ENCODE measurements at regions not wholly inside any gene's neighbourhood (a gene's known extent, or its start where the extent isn't known, plus 50 kb on each side); places are given as distances from the start of the nearest gene placed in this dataset.
A peak's percentile ranks its signal among the peaks of the same experiment; 100 is the strongest.

DNA sequence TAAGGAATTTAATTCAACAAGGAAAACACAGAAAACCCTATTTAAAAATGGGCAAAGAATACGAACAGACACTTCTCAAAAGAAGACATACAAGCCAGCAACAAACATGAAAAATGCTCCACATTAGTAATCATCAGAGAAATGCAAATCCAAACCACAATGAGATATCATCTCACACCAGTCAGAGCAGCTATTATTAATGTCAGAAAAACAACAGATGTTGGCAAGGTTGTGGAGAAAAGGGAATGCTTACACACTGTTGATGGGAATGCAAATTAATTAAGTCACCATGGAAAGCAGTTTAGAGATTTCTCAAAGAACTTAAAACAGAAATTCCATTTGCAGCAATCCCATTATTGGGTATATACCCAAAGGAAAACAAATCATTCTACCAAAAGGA is 55.2 kb downstream of the GCC1 start:
- H3K9me3 Mint-ChIP-seq, result peaks cover 10% of the 10 kb centered on the region
- H3K27ac Mint-ChIP-seq, result no peak overlapping the region
- H3K27me3 Mint-ChIP-seq, result peaks cover 37% of the 10 kb centered on the region
- peaks cover 1% of the 10 kb centered on the region for H3K36me3 Mint-ChIP-seq
- peaks cover 6% of the 10 kb centered on the region for H3K4me1 Mint-ChIP-seq
- no peak overlapping the region for H3K4me3 Mint-ChIP-seq
- no peak for DNase-seq

DNA sequence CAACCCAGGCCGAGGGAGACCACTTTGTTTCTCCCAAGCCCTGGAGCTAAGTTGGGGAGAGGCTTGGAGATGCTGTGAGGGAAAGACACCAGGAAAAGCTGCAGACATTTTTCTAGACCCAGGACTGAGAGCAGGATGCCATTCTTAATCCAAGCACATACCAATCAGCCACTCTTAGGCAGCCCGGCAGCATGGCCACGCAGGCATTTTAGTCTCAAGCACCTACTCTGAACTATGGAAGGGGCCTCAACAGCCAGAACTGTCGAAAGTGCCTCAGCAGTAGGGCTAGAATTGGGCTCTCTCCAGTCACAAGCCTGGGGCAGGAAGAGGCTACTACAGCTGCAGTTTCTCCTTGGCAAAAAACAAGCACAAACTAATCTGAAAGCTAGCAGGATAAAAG is 57.8 kb downstream of the GCC1 start:
- H3K27ac Mint-ChIP-seq, result no peak overlapping the region
- no peak overlapping the region for H3K4me3 Mint-ChIP-seq
- peaks cover 10% of the 10 kb centered on the region for H3K9me3 Mint-ChIP-seq
- H3K36me3 Mint-ChIP-seq, result peaks cover 1% of the 10 kb centered on the region
- peaks cover 38% of the 10 kb centered on the region for H3K27me3 Mint-ChIP-seq
- peaks cover 2% of the 10 kb centered on the region for H3K4me1 Mint-ChIP-seq
- no peak for DNase-seq

DNA sequence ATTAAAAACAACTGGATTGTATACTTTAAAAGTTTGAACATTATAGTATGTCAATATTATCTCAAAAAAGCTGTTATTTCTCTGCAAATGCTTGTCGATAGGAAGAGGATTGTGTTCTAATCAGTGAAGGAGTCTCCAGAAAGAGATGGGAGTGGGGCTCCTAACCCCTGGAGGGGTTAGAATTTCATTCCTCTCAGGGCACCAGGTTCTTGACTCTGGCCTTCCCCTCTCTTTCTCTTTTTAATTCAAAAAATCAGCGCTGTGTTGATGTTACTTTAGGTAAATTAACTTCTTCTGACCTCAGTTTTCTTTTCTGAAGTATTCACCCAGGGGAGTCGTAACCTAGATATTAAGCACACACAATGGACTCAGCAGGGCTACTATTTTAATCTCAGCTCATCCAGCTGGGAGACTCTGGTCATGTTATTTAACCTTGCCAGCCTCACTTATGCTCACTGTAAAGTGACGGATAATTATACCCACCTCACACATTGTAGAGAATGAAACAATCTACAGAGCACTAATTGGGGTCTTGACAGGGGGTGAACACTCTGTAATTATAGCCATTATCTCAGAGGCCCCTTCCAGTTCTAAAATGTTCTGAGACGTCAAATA is 59.4 kb downstream of the GCC1 start:
- Mint-ChIP-seq H3K36me3 (peaks cover 5% of the 10 kb centered on the region), H3K27me3 (peaks cover 47% of the 10 kb centered on the region), H3K4me3 (no peak overlapping the region), H3K4me1 (no peaks in the 10 kb centered on the region), H3K9me3 (peaks cover 8% of the 10 kb centered on the region), H3K27ac (no peak overlapping the region)
- DNase-seq, result no peak

- Mint-ChIP-seq H3K27me3 (peaks cover 17% of the 10 kb centered on the region), H3K4me3 (no peak overlapping the region), H3K36me3 (no peaks in the 10 kb centered on the region), H3K9me3 (no peaks in the 10 kb centered on the region), H3K27ac (no peak overlapping the region), H3K4me1 (no peaks in the 10 kb centered on the region)
- no peak for DNase-seq
Observed at GRCh38 chr7:127516320-127516719, 69.1 kb downstream of the GCC1 start.

GRCh38 chr7:127514499-127514898 is 70.9 kb downstream of the GCC1 start:
- H3K36me3 Mint-ChIP-seq, result no peaks in the 10 kb centered on the region
- no peak overlapping the region for H3K4me3 Mint-ChIP-seq
- no peak for DNase-seq

GRCh38 chr7:127513311-127513710 is 72.1 kb downstream of the GCC1 start:
- Mint-ChIP-seq H3K27me3 (peaks cover 8% of the 10 kb centered on the region), H3K27ac (no peak overlapping the region), H3K4me1 (no peaks in the 10 kb centered on the region), H3K36me3 (no peaks in the 10 kb centered on the region), H3K4me3 (no peak overlapping the region), H3K9me3 (no peaks in the 10 kb centered on the region)
- DNase-seq, result no peak

More at GRCh38 chr7:127514499-127514898, 70.9 kb downstream of the GCC1 start:
- Mint-ChIP-seq H3K9me3 (no peaks in the 10 kb centered on the region), H3K4me1 (no peaks in the 10 kb centered on the region), H3K27me3 (peaks cover 13% of the 10 kb centered on the region), H3K27ac (no peak overlapping the region)

DNA sequence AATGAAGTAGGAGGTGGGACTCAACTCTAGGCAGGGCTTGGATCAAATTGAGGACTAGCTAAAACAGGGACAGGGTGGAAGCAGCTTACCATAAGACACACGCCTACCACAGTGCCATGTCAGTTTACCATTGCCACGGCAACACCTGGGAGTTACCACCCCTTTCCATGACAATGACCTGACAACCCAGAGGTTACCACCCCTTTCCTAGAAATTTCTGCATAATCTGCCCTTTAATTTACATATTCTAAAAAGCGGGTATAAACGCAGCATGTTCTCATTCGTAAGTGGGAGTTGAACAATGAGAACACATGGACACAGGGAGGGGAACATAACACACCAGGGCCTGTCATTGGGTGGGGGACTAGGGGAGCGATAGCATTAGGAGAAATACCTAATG is 72.7 kb downstream of the GCC1 start:
- H3K36me3 Mint-ChIP-seq, result no peaks in the 10 kb centered on the region
- H3K4me1 Mint-ChIP-seq, result no peaks in the 10 kb centered on the region
- no peak for DNase-seq
- no peaks in the 10 kb centered on the region for H3K9me3 Mint-ChIP-seq
- no peak overlapping the region for H3K4me3 Mint-ChIP-seq
- peaks cover 12% of the 10 kb centered on the region for H3K27me3 Mint-ChIP-seq
- H3K27ac Mint-ChIP-seq, result no peak overlapping the region

DNA sequence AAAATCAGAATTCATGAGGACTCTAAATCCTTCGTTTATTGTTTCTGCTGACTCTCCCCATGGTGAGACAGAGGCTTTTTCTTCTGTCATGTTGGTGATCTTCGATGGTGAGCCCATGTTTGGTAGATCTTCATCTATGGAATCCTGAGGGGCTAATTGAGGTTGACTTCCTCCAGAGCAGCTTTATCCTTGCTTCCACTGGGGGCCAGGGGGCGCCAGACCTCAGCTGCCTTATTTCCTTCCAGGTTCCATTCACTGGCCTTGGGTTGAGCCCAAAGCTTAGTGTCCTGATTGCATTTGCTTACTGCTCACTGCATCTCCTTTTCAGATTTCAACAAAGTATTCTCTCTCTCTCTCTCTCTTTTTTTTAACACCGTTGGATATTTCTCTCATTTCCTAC is 80.7 kb downstream of the GCC1 start:
- H3K27ac Mint-ChIP-seq, result no peak overlapping the region
- H3K4me1 Mint-ChIP-seq, result no peaks in the 10 kb centered on the region
- peak; percentile 8 for DNase-seq
- no peak overlapping the region for H3K4me3 Mint-ChIP-seq
- H3K9me3 Mint-ChIP-seq, result no peaks in the 10 kb centered on the region
- H3K27me3 Mint-ChIP-seq, result peaks cover 7% of the 10 kb centered on the region
- H3K36me3 Mint-ChIP-seq, result no peaks in the 10 kb centered on the region

DNA sequence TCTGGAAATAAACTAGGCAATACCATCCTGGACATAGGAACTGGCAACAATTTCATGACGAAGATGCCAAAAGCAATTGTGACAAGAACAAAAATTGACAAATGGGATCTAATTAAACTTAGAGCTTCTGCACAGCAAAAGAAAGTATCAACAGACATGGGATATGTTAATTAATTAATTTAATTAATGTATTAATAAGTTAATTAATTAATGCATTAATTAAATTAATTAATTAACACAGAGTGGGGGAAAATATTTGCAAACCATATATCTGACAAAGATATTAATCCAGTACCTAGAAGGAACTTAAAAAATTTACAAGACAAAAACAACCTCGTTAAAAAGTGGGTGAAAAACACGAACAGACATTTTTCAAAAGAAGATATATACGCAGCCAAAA is 83.6 kb downstream of the GCC1 start:
- Mint-ChIP-seq H3K4me1 (no peaks in the 10 kb centered on the region), H3K36me3 (no peaks in the 10 kb centered on the region), H3K9me3 (no peaks in the 10 kb centered on the region), H3K27ac (no peak overlapping the region), H3K4me3 (no peak overlapping the region), H3K27me3 (no peaks in the 10 kb centered on the region)
- no peak for DNase-seq

- DNase-seq, result no peak
- Mint-ChIP-seq H3K4me1 (peaks cover 12% of the 10 kb centered on the region), H3K4me3 (no peak overlapping the region), H3K9me3 (peaks cover 2% of the 10 kb centered on the region), H3K36me3 (no peaks in the 10 kb centered on the region), H3K27me3 (peaks cover 17% of the 10 kb centered on the region), H3K27ac (no peak overlapping the region)
Observed at GRCh38 chr7:127487381-127487780, 94.9 kb upstream of the ZNF800 start.

DNA sequence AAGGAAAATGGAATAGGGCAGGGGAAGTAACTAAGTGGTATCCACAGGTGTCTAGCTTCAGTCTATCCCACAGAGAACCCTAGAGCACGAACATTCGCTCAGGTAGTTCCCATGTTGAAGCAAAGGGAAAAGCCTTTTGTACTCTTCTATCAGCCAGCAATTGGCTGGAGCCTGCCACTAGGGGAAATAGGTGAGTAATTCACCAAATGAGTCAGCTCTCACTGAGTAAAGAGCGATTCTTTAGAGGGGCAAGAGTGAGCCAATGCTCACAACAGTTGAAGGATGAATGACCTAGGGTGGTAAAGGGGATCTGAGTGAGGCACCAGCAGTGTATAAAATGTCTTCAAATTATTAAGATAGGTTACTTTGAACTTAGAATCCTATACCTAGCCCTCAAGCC is 94.1 kb upstream of the ZNF800 start:
- Mint-ChIP-seq H3K4me1 (peaks cover 12% of the 10 kb centered on the region), H3K36me3 (no peaks in the 10 kb centered on the region), H3K9me3 (peaks cover 2% of the 10 kb centered on the region), H3K27me3 (peaks cover 17% of the 10 kb centered on the region), H3K4me3 (no peak overlapping the region), H3K27ac (no peak overlapping the region)
- peak; percentile 2 for DNase-seq

- Mint-ChIP-seq H3K27ac (no peak overlapping the region), H3K4me3 (no peak overlapping the region), H3K27me3 (peaks cover 11% of the 10 kb centered on the region), H3K36me3 (no peaks in the 10 kb centered on the region), H3K4me1 (peaks cover 12% of the 10 kb centered on the region), H3K9me3 (peaks cover 2% of the 10 kb centered on the region)
- DNase-seq, result no peak
Observed at GRCh38 chr7:127485482-127485881, 93.0 kb upstream of the ZNF800 start.

- H3K9me3 Mint-ChIP-seq, result peaks cover 2% of the 10 kb centered on the region
- no peaks in the 10 kb centered on the region for H3K36me3 Mint-ChIP-seq
- H3K27ac Mint-ChIP-seq, result no peak overlapping the region
- DNase-seq, result no peak
- peaks cover 7% of the 10 kb centered on the region for H3K27me3 Mint-ChIP-seq
- H3K4me1 Mint-ChIP-seq, result peaks cover 12% of the 10 kb centered on the region
- H3K4me3 Mint-ChIP-seq, result no peak overlapping the region
Observed at GRCh38 chr7:127484954-127485353, 92.4 kb upstream of the ZNF800 start.

DNA sequence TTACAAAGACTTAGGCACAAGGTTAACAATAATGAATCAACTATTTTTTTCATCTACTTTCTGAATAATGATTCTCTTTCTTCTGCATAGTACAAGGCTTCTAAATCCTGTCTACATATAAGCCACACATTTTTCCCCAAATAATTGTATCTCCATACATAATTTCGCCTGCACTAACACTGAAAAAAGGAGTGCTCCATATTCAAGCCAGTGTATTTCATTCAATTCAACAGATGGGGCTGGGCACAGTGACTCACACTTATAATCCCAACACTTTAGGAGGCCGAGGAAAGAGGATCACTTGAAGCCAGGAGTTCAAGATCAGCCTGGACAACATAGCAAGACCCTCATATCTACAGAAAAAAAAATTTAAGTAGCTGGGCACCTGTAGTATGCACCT is 86.0 kb upstream of the ZNF800 start:
- H3K9me3 Mint-ChIP-seq, result no peaks in the 10 kb centered on the region
- no peak overlapping the region for H3K4me3 Mint-ChIP-seq
- DNase-seq, result no peak
- no peaks in the 10 kb centered on the region for H3K27me3 Mint-ChIP-seq
- no peaks in the 10 kb centered on the region for H3K36me3 Mint-ChIP-seq
- peaks cover 15% of the 10 kb centered on the region for H3K4me1 Mint-ChIP-seq
- no peak overlapping the region for H3K27ac Mint-ChIP-seq

GRCh38 chr7:127478024-127478355 is 85.5 kb upstream of the ZNF800 start:
- H3K36me3 Mint-ChIP-seq, result no peaks in the 10 kb centered on the region

GRCh38 chr7:127477295-127478023 is 85.0 kb upstream of the ZNF800 start:
- H3K27ac Mint-ChIP-seq, result no peak overlapping the region
- H3K4me1 Mint-ChIP-seq, result peaks cover 15% of the 10 kb centered on the region
- no peaks in the 10 kb centered on the region for H3K9me3 Mint-ChIP-seq
- no peaks in the 10 kb centered on the region for H3K36me3 Mint-ChIP-seq
- no peak overlapping the region for H3K4me3 Mint-ChIP-seq
- no peak for DNase-seq
- H3K27me3 Mint-ChIP-seq, result no peaks in the 10 kb centered on the region

More at GRCh38 chr7:127478024-127478355, 85.5 kb upstream of the ZNF800 start:
- no peak overlapping the region for H3K4me3 Mint-ChIP-seq
- H3K27ac Mint-ChIP-seq, result no peak overlapping the region
- no peaks in the 10 kb centered on the region for H3K9me3 Mint-ChIP-seq
- H3K4me1 Mint-ChIP-seq, result peaks cover 15% of the 10 kb centered on the region
- H3K27me3 Mint-ChIP-seq, result no peaks in the 10 kb centered on the region
- no peak for DNase-seq

Measured in activated naive CD8-positive, alpha-beta T cell treated with anti-CD3 and anti-CD28 coated beads for 36 hours (primary cell).